ENCODE measurements at regions not wholly inside any gene's neighbourhood (a gene's known extent, or its start where the extent isn't known, plus 50 kb on each side); places are given as distances from the start of the nearest gene placed in this dataset.

- Histone ChIP-seq H3K4me2 (ENCODE audit: low read length, poor library complexity, severe bottlenecking) (no peak overlapping the region), H2BK12ac (ENCODE audit: low read length in 2 of 2) (no peak overlapping the region), H3K18ac (ENCODE audit: low read depth in 1 of 2, low read length in 2 of 2) (no peak overlapping the region), H4K8ac (ENCODE audit: low read length) (no peak overlapping the region), H2AK5ac (ENCODE audit: low read length, severe bottlenecking) (no peak overlapping the region), H3K27ac (ENCODE audit: low read length, poor library complexity, severe bottlenecking) (no peak overlapping the region), H3K4me1 (ENCODE audit: control insufficient read depth, insufficient read depth, low read depth, low read length) (peaks cover 1% of the 10 kb centered on the region), H3K14ac (ENCODE audit: low read length in 2 of 2) (no peak overlapping the region), H3K79me1 (replicated peaks; ENCODE audit: low read length, poor library complexity, severe bottlenecking) (peaks cover 21% of the 10 kb centered on the region), H2BK120ac (ENCODE audit: low read depth, low read length) (no peak overlapping the region), H3K36me3 (ENCODE audit: control insufficient read depth in 1 of 2, insufficient read depth in 2 of 2, low read depth in 1 of 2, low read length in 2 of 2) (peaks cover 6 to 29% of the 10 kb centered on the region in 2 experiments), H3K9me3 (ENCODE audit: control insufficient read depth, low read length) (no peaks in the 10 kb centered on the region), H2BK5ac (ENCODE audit: low read depth, low read length, poor library complexity, severe bottlenecking) (no peak overlapping the region), H2BK15ac (ENCODE audit: low read depth, poor library complexity, severe bottlenecking) (no peak overlapping the region), H3K4me3 (ENCODE audit: insufficient read depth in 1 of 2, low read depth in 1 of 2, low read length in 2 of 2) (no peak overlapping the region), H3K9ac (ENCODE audit: low read length) (no peak overlapping the region), H2AFZ (ENCODE audit: low read depth, low read length) (no peak overlapping the region), H4K91ac (ENCODE audit: low read length) (no peak overlapping the region), H3K4ac (ENCODE audit: low read depth in 1 of 2, low read length in 2 of 2) (no peak overlapping the region), H3K27me3 (ENCODE audit: control insufficient read depth in 1 of 2, insufficient read depth in 1 of 2, low read length in 2 of 2) (no peaks in the 10 kb centered on the region), H3K23ac (ENCODE audit: low read length in 2 of 2) (no peak overlapping the region)
- 97% methylated on average over 2 of the region's 3 CpGs for WGBS
- DNase-seq, result peak; percentile 28
Observed at GRCh38 chr1:232463225-232463624, 166.7 kb downstream of the SIPA1L2 start.

GRCh38 chr1:232462213-232462612, 167.7 kb downstream of the SIPA1L2 start:
- Histone ChIP-seq H4K8ac (ENCODE audit: low read length) (no peak overlapping the region), H3K36me3 (ENCODE audit: control insufficient read depth in 1 of 2, insufficient read depth in 2 of 2, low read depth in 1 of 2, low read length in 2 of 2) (peaks cover 6 to 24% of the 10 kb centered on the region in 2 experiments), H3K18ac (ENCODE audit: low read depth in 1 of 2, low read length in 2 of 2) (no peak overlapping the region), H2BK5ac (ENCODE audit: low read depth, low read length, poor library complexity, severe bottlenecking) (no peak overlapping the region), H3K4me2 (ENCODE audit: low read length, poor library complexity, severe bottlenecking) (no peak overlapping the region), H3K23ac (ENCODE audit: low read length in 2 of 2) (no peak overlapping the region), H2BK120ac (ENCODE audit: low read depth, low read length) (no peak overlapping the region), H2AK5ac (ENCODE audit: low read length, severe bottlenecking) (no peak overlapping the region), H3K14ac (ENCODE audit: low read length in 2 of 2) (no peak overlapping the region), H3K4me1 (ENCODE audit: control insufficient read depth, insufficient read depth, low read depth, low read length) (peaks cover 1% of the 10 kb centered on the region), H2AFZ (ENCODE audit: low read depth, low read length) (no peak overlapping the region), H3K27ac (ENCODE audit: low read length, poor library complexity, severe bottlenecking) (no peak overlapping the region), H3K4me3 (ENCODE audit: insufficient read depth in 1 of 2, low read depth in 1 of 2, low read length in 2 of 2) (no peak overlapping the region), H3K4ac (ENCODE audit: low read depth in 1 of 2, low read length in 2 of 2) (no peak overlapping the region), H3K9ac (ENCODE audit: low read length) (no peak overlapping the region), H2BK15ac (ENCODE audit: low read depth, poor library complexity, severe bottlenecking) (no peak overlapping the region), H3K27me3 (ENCODE audit: control insufficient read depth in 1 of 2, insufficient read depth in 1 of 2, low read length in 2 of 2) (no peaks in the 10 kb centered on the region), H3K79me1 (replicated peaks; ENCODE audit: low read length, poor library complexity, severe bottlenecking) (peaks cover 23% of the 10 kb centered on the region), H4K91ac (ENCODE audit: low read length) (no peak overlapping the region), H3K9me3 (ENCODE audit: control insufficient read depth, low read length) (no peaks in the 10 kb centered on the region), H2BK12ac (ENCODE audit: low read length in 2 of 2) (no peak overlapping the region)
- 89% methylated on average over 1 of the region's 4 CpGs for WGBS
- peak; percentile 54 for DNase-seq

- H3K18ac ChIP-seq (ENCODE audit: low read depth in 1 of 2, low read length in 2 of 2), result no peak overlapping the region
- H2BK15ac ChIP-seq (ENCODE audit: low read depth, poor library complexity, severe bottlenecking), result no peak overlapping the region
- peaks cover 21% of the 10 kb centered on the region for H3K79me1 ChIP-seq (replicated peaks; ENCODE audit: low read length, poor library complexity, severe bottlenecking)
- H3K4ac ChIP-seq (ENCODE audit: low read depth in 1 of 2, low read length in 2 of 2), result no peak overlapping the region
- no peak overlapping the region for H3K4me3 ChIP-seq (ENCODE audit: insufficient read depth in 1 of 2, low read depth in 1 of 2, low read length in 2 of 2)
- H2AFZ ChIP-seq (ENCODE audit: low read depth, low read length), result no peak overlapping the region
- no peak for DNase-seq
- H2AK5ac ChIP-seq (ENCODE audit: low read length, severe bottlenecking), result no peak overlapping the region
- H4K8ac ChIP-seq (ENCODE audit: low read length), result no peak overlapping the region
- no peak overlapping the region for H3K23ac ChIP-seq (ENCODE audit: low read length in 2 of 2)
- WGBS, result no CpG with 5 or more reads among the region's 3 CpGs
- H2BK12ac ChIP-seq (ENCODE audit: low read length in 2 of 2), result no peak overlapping the region
- H2BK120ac ChIP-seq (ENCODE audit: low read depth, low read length), result no peak overlapping the region
- H3K9ac ChIP-seq (ENCODE audit: low read length), result no peak overlapping the region
- peaks cover 1% of the 10 kb centered on the region for H3K4me1 ChIP-seq (ENCODE audit: control insufficient read depth, insufficient read depth, low read depth, low read length)
- peaks cover 4 to 14% of the 10 kb centered on the region in 2 experiments for H3K36me3 ChIP-seq (ENCODE audit: control insufficient read depth in 1 of 2, insufficient read depth in 2 of 2, low read depth in 1 of 2, low read length in 2 of 2)
- no peaks in the 10 kb centered on the region for H3K9me3 ChIP-seq (ENCODE audit: control insufficient read depth, low read length)
- no peak overlapping the region for H2BK5ac ChIP-seq (ENCODE audit: low read depth, low read length, poor library complexity, severe bottlenecking)
- no peak overlapping the region for H3K4me2 ChIP-seq (ENCODE audit: low read length, poor library complexity, severe bottlenecking)
- H3K27me3 ChIP-seq (ENCODE audit: control insufficient read depth in 1 of 2, insufficient read depth in 1 of 2, low read length in 2 of 2), result no peaks in the 10 kb centered on the region
- no peak overlapping the region for H3K14ac ChIP-seq (ENCODE audit: low read length in 2 of 2)
- no peak overlapping the region for H3K27ac ChIP-seq (ENCODE audit: low read length, poor library complexity, severe bottlenecking)
- H4K91ac ChIP-seq (ENCODE audit: low read length), result no peak overlapping the region
Observed at GRCh38 chr1:232459826-232460225, 170.1 kb downstream of the SIPA1L2 start.

- H3K9me3 ChIP-seq (ENCODE audit: control insufficient read depth, low read length), result no peaks in the 10 kb centered on the region
Observed at GRCh38 chr1:232459087-232459486, 170.8 kb downstream of the SIPA1L2 start.

More at GRCh38 chr1:232459087-232459486, 170.8 kb downstream of the SIPA1L2 start:
- Histone ChIP-seq H3K23ac (ENCODE audit: low read length in 2 of 2) (no peak overlapping the region), H2BK12ac (ENCODE audit: low read length in 2 of 2) (no peak overlapping the region), H3K4me3 (ENCODE audit: insufficient read depth in 1 of 2, low read depth in 1 of 2, low read length in 2 of 2) (no peak overlapping the region), H3K18ac (ENCODE audit: low read depth in 1 of 2, low read length in 2 of 2) (no peak overlapping the region), H3K4me2 (ENCODE audit: low read length, poor library complexity, severe bottlenecking) (no peak overlapping the region), H3K9ac (ENCODE audit: low read length) (no peak overlapping the region), H2BK5ac (ENCODE audit: low read depth, low read length, poor library complexity, severe bottlenecking) (no peak overlapping the region), H4K8ac (ENCODE audit: low read length) (no peak overlapping the region), H3K27me3 (ENCODE audit: control insufficient read depth in 1 of 2, insufficient read depth in 1 of 2, low read length in 2 of 2) (no peaks in the 10 kb centered on the region), H2AK5ac (ENCODE audit: low read length, severe bottlenecking) (no peak overlapping the region), H3K36me3 (ENCODE audit: control insufficient read depth in 1 of 2, insufficient read depth in 2 of 2, low read depth in 1 of 2, low read length in 2 of 2) (peaks cover 0 to 13% of the 10 kb centered on the region in 2 experiments), H3K79me1 (replicated peaks; ENCODE audit: low read length, poor library complexity, severe bottlenecking) (peaks cover 25% of the 10 kb centered on the region), H3K14ac (ENCODE audit: low read length in 2 of 2) (no peak overlapping the region), H3K4me1 (ENCODE audit: control insufficient read depth, insufficient read depth, low read depth, low read length) (peaks cover 1% of the 10 kb centered on the region), H2AFZ (ENCODE audit: low read depth, low read length) (no peak overlapping the region), H3K4ac (ENCODE audit: low read depth in 1 of 2, low read length in 2 of 2) (no peak overlapping the region), H2BK15ac (ENCODE audit: low read depth, poor library complexity, severe bottlenecking) (no peak overlapping the region), H4K91ac (ENCODE audit: low read length) (no peak overlapping the region), H2BK120ac (ENCODE audit: low read depth, low read length) (no peak overlapping the region), H3K27ac (ENCODE audit: low read length, poor library complexity, severe bottlenecking) (no peak overlapping the region)
- no peak for DNase-seq
- 96% methylated on average over 4 of the region's 4 CpGs for WGBS

Measured in mesenchymal stem cell (in vitro differentiated cells and primary cell).